ENCODE measurements at regions not wholly inside any gene's neighbourhood (a gene's known extent, or its start where the extent isn't known, plus 50 kb on each side); places are given as distances from the start of the nearest gene placed in this dataset.

DNA sequence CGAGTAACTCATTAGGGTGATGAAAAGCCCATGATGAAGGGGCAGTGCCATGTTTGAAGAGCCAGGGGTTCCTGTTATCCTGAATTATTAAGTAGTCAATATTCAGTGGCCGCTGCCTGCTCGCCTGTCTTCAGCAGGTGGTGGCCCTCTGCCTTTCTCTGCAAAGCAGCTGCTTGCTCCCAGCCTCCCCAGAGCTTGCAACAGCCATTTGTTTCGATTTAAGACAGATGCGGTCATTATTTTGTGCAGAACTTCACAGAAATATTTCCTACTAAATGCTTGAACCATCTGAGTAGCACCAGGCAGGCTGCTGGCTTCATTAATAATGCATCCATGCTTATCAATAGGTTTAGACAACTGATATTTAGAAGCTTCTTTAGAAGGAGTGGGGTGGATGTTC is 104.3 kb upstream of the TTC29 start:
- TF ChIP-seq, protein P1, sequence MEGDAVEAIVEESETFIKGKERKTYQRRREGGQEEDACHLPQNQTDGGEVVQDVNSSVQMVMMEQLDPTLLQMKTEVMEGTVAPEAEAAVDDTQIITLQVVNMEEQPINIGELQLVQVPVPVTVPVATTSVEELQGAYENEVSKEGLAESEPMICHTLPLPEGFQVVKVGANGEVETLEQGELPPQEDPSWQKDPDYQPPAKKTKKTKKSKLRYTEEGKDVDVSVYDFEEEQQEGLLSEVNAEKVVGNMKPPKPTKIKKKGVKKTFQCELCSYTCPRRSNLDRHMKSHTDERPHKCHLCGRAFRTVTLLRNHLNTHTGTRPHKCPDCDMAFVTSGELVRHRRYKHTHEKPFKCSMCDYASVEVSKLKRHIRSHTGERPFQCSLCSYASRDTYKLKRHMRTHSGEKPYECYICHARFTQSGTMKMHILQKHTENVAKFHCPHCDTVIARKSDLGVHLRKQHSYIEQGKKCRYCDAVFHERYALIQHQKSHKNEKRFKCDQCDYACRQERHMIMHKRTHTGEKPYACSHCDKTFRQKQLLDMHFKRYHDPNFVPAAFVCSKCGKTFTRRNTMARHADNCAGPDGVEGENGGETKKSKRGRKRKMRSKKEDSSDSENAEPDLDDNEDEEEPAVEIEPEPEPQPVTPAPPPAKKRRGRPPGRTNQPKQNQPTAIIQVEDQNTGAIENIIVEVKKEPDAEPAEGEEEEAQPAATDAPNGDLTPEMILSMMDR (conservative IDR thresholded peaks at IDR 0.05; ENCODE audit: low read depth, low read length): no peak
- no peak overlapping the region for H3K4me3 ChIP-seq (ENCODE audit: low read depth, low read length)
- no peak for DNase-seq (ENCODE audit: low read depth)

DNA sequence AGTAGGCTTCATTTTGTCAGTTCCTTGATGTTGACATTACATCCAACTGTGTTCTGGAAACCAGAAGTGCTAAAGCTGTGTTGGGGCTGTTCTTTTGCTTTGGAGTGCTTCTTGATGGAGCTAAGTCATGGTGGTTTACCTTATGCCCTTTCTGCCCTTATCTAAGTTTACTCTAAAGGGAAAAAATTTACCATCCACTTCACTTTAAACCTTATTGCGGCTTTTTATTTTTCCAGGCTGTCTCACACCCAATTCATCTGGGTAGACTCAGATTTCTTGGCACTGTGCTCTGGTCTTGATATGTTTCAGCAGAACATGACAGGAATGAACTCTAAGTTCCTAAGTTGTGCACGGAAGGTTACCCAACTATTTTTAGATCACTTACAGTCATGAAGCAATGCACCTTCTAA is 104.7 kb upstream of the TTC29 start:
- DNase-seq (ENCODE audit: low read depth): peak; percentile 58
- TF ChIP-seq, protein P1 (conservative IDR thresholded peaks at IDR 0.05; ENCODE audit: low read depth, low read length): no peak
- no peak overlapping the region for H3K4me3 ChIP-seq (ENCODE audit: low read depth, low read length)

GRCh38 chr4:147052361-147052760 is 106.7 kb upstream of the TTC29 start:
- H3K4me3 ChIP-seq (ENCODE audit: low read depth, low read length): no peak overlapping the region
- no peak for DNase-seq (ENCODE audit: low read depth)
- TF ChIP-seq, protein P1 (conservative IDR thresholded peaks at IDR 0.05; ENCODE audit: low read depth, low read length): no peak

DNA sequence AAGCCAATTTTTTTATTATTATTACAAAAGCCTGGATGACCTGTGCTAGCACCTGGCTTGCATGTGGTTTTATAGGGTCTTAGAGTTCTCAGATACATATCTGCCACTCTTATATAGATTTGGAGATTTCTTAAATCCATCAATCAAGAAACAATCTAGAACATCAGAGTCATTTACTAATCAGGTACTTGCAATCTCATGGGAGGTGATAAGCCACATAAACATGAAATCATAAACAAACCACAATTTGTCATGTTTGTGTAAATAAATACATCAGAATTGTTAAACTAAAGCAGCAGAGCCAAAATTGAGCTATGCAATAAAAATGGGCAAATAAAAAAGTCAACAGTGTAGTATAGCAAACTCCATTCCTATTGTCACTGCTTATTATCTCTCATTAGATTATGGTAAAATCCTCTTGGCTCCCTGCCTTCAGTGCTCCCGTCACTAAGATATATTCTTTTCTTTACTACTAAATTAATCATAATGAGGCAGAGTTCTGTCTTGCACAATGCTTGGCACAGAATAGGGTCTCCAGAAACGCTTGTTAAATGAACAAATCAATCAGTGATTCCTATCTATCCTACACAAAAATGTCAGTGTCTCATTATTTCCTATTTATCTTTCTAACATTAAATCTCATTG is 108.7 kb upstream of the TTC29 start:
- TF ChIP-seq, protein P1 (conservative IDR thresholded peaks at IDR 0.05; ENCODE audit: low read depth, low read length): no peak
- no peak for DNase-seq (ENCODE audit: low read depth)
- no peak overlapping the region for H3K4me3 ChIP-seq (ENCODE audit: low read depth, low read length)

DNA sequence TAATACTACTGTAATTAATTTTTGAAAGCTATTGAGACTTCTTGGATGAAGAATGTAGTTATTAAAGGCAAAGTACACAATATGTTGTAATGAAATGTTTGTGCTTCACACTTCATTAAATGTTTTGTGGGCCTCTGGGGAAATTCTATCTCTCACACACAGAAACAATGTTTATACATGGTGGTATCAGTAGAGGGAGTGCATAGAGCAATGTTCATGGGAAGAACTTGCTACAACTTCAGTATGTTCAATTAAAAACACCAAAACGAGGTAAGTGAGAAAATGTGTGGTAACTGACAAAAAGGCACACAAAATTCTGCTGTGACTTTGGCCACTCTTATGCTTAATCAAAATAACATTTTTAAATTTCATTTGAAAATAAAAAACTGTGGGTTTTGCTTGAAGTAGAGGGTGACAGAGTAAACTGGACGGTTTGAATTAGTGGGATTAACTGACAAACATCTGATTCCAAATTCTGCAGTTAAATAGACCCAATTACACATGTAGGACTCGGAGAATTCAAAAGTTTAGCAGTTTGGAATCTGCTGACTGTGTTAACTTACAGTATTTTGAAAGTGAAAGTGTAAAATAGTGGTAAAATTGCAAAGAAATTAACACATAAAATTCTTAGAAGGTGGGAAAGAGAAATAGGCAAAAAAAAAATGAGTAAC is 111.4 kb upstream of the TTC29 start:
- TF ChIP-seq, protein P1 (conservative IDR thresholded peaks at IDR 0.05; ENCODE audit: low read depth, low read length): peak; percentile 43
- H3K4me3 ChIP-seq (ENCODE audit: low read depth, low read length): peak overlapping the region; percentile 50
- DNase-seq (ENCODE audit: low read depth): peak; percentile 68

GRCh38 chr4:147057611-147058190 is 112.0 kb upstream of the TTC29 start:
- peak; percentile 71 for DNase-seq (ENCODE audit: low read depth)

More at GRCh38 chr4:147057611-147058190, 112.0 kb upstream of the TTC29 start:
- H3K4me3 ChIP-seq (ENCODE audit: low read depth, low read length): peak overlapping the region; percentile 50
- TF ChIP-seq, protein P1 (conservative IDR thresholded peaks at IDR 0.05; ENCODE audit: low read depth, low read length): no peak
